Epithelial cell of esophagus (primary cell): ENCODE measurements at regions not wholly inside any gene's neighbourhood (a gene's known extent, or its start where the extent isn't known, plus 50 kb on each side); places are given as distances from the start of the nearest gene placed in this dataset.

Experiments used
- DNase-seq: peaks from one replicate; pipeline ENCODE4 v3.0.0; 2010; ENCODE audit warnings: low read depth
- H3K4me3 ChIP-seq: 2 replicates; pipeline ENCODE4 v1.5.1; 2011; ENCODE audit warnings: mild to moderate bottlenecking, low read length, control low read depth
- TF ChIP-seq, protein P1 (sequence below): IDR thresholded peaks from 2 replicates; pipeline ENCODE4 v1.5.1; 2011; ENCODE audit warnings: low read depth, mild to moderate bottlenecking, low read length, control low read depth, inconsistent platforms; ENCODE audit not compliant: insufficient read depth; ENCODE audit errors: missing control alignments

GRCh38 chr3:124268355-124268754, 276.4 kb upstream of the ROPN1 start:
- TF ChIP-seq, protein P1, sequence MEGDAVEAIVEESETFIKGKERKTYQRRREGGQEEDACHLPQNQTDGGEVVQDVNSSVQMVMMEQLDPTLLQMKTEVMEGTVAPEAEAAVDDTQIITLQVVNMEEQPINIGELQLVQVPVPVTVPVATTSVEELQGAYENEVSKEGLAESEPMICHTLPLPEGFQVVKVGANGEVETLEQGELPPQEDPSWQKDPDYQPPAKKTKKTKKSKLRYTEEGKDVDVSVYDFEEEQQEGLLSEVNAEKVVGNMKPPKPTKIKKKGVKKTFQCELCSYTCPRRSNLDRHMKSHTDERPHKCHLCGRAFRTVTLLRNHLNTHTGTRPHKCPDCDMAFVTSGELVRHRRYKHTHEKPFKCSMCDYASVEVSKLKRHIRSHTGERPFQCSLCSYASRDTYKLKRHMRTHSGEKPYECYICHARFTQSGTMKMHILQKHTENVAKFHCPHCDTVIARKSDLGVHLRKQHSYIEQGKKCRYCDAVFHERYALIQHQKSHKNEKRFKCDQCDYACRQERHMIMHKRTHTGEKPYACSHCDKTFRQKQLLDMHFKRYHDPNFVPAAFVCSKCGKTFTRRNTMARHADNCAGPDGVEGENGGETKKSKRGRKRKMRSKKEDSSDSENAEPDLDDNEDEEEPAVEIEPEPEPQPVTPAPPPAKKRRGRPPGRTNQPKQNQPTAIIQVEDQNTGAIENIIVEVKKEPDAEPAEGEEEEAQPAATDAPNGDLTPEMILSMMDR: no peak
- no peak for DNase-seq
- no peak overlapping the region for H3K4me3 ChIP-seq

DNA sequence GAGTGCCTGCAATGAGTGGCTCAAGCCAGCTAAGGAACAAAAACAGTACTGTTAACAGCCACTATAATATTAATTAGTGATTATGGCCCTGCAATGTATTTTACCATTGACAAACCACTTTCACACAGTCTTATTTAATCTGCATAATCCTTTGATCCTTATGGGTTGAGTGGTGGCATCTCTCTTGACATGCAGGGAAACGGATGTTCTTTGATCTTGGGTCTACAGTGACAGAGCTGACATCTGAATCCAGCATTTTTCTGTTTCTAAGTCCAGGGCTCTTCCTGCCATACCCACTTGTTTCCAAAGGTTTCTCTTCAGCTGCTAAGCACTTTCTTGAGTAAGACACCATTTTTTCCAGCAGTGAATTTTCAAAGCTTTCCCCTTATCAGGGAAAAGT, 277.7 kb upstream of the ROPN1 start:
- TF ChIP-seq, protein P1: no peak
- H3K4me3 ChIP-seq: no peak overlapping the region
- DNase-seq: no peak

GRCh38 chr3:124272605-124273151, 280.8 kb upstream of the ROPN1 start:
- no peak for DNase-seq
- TF ChIP-seq, protein P1: no peak
- H3K4me3 ChIP-seq: no peak overlapping the region

DNA sequence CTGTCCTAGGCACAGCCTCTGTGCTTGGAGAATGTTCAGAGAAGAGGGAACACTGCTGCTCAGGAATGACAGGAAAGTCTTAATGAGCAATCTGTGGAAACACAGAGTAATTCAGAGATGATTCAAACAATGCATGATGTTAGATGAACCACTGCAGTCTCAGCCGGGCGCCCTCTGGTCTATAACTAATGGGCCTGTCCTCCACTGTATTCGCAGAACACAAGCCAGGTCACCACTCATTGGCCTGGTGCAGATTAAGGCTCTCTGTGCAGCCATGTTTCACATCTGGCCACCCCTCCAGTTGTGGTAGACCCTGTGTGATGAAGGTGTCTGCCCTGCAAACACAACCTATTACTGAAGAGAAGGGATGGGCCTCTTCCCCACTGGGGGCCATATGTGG, 281.7 kb upstream of the ROPN1 start:
- TF ChIP-seq, protein P1: no peak
- no peak overlapping the region for H3K4me3 ChIP-seq
- no peak for DNase-seq

DNA sequence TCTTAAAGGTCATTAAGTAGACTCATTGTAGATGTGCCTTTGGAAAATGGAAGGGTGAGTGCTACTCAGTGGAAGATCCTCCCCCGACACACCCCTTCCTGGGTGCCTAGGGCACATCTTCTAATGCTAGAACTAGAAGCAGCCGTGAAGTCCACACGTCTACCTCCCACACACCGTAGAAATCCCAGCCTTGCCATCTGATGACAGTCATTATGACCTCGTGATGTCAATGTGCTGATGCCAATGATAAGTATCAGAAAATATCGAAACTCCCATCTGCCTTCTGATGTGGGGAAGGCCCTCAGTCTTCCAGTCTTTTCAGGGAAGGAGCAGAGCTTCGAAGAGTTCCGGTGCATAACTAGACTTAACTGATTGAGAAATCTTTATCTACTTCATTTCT, 282.1 kb upstream of the ROPN1 start:
- no peak overlapping the region for H3K4me3 ChIP-seq
- DNase-seq: no peak
- TF ChIP-seq, protein P1: no peak

DNA sequence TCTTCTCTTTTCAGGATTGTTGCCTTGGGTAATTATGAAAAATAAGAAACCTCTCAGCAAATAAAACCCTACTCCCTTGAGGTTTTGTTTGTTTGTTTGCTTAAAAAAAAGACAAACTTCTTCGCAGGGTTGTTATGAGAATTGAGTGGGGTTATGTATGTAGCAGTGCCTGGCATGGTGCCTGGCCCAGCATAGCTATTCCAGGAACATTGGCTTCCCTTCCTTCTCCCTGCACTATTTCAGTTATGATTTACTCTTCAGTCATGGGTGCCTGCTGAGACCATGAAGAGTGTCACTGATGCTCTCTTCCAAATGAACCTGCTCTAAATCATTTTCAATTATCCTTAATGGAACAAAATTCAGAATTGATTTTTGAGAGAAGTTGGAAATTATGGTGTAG, 283.5 kb upstream of the ROPN1 start:
- DNase-seq: no peak
- no peak overlapping the region for H3K4me3 ChIP-seq
- TF ChIP-seq, protein P1: no peak

DNA sequence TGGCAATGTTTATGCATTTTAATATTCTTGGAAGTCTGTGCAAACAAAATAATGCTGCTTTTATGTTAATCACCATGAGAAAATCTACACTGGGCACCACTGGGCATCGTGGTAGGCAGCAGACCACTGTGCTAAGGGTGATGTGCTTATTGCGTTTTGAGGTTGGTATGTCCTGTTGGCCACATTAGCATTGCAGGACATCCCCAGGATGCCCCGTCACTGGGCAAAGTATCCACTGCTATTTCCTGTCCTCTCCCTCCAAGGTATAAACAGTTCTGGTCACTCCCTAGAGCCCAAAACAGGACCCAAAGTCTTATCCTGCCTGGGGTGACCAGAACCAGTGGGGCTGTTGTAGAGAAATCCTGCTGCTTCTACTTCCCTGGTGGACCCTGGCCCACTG, 284.2 kb upstream of the ROPN1 start:
- TF ChIP-seq, protein P1: no peak
- DNase-seq: no peak

More for the DNA sequence above, 284.2 kb upstream of the ROPN1 start:
- no peak overlapping the region for H3K4me3 ChIP-seq
